NCI-H2171 treated with DMSO at 0.1 percent for 48 hours (cell line): ENCODE measurements at regions not wholly inside any gene's neighbourhood (a gene's known extent, or its start where the extent isn't known, plus 50 kb on each side); places are given as distances from the start of the nearest gene placed in this dataset.
"Not testable (repeated sequence)": the region's sequence is repeated elsewhere in the genome, so short reads cannot be mapped to it uniquely, and the experiment has no call there.

ENCODE experiments used
- DNase-seq: peaks from one replicate; lab custom pipeline; 2025; lab: John Stamatoyannopoulos, UW

DNA sequence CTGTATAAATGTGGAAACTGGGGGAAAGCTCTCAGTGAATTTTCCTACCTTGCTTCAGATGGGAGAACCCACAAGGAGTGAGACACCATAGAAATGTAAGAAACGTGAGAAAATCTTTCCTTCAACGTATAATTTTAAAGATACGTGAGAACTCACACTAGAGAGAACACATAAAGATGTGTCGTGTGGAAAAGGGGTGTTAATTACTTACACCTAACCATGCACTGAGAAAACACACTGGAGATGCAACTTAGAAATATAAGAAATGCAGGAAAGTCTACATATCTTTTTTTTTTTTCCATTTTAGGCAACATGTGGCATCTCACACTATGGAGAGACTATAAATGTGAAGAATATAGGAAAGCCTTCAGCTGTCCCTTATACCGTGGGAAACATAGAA is 352.9 kb upstream of the NETO1 start:
- no peak for DNase-seq

DNA sequence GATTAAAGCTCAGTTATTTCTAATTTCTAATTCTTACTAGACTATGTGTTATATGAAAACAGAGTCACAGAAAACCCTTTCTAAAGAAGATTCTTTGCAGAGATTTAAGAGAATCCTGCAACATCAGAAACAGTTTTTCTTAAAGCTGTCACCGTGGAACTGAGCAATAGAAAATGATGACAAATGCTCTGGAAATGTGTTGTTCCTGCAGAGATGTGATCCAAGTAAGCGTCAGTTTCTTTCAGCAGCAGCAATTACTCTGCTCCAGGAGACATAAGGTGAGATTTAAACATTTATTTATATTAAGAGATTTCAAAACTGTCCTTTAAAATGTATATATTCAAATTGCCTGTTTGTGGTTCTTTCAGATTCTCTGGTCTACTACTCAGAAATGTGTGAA is 350.5 kb upstream of the NETO1 start:
- no peak for DNase-seq

DNA sequence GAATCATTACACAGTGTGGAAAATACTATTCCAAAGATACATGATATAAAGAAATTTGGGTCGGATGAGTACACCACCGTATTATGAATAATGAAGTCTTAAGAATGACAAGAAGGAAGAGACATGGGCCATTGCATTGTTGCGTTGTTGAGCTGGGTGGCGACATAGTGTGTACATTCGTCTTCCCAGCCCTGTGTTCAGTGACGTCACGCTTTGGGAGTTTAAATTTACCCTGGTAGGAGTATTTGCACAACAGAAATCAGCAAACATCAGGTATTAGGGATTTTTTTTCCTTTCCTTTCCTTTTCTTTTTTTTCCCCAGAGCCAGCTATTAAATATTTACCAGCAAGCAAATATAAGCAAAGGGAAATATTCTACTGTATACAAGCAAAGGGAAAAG is 347.2 kb upstream of the NETO1 start:
- no peak for DNase-seq

DNA sequence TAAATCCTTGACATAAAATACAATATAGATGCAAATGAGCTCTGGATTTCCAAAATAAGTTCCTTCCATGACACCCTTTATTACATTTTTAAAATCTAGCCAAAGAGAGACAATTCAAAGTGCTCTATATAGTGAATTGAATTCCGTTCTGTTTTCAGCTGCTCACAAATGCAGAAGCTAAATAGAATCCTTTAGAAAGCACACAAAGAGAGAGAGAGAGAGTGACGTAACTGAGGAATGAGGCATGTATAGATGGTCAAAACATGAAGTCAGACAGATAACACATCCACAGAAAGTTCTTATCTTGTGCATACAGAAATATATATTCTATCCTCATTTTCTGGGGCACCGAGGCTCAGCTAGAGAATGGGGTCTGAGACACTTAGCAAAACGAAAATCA is 344.7 kb upstream of the NETO1 start:
- no peak for DNase-seq

DNA sequence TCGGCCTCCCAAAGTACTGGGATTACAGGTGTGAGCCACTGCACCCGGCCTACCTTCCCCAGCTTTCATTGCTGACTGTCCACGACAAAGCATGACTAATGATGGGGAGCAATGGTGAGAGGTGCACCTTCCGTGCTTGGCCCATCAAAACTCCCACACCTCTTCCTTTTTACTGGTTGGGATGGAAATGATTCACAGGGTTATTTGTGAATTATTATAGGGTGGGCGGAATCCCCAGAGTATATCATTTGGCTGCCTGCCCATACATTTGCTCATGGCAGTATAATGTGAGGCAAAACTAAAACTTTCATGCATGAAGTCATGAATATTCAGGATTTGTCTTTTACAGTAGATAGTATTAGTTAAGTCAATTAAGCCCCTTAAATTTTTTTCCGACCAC is 334.2 kb upstream of the NETO1 start:
- no peak for DNase-seq

DNA sequence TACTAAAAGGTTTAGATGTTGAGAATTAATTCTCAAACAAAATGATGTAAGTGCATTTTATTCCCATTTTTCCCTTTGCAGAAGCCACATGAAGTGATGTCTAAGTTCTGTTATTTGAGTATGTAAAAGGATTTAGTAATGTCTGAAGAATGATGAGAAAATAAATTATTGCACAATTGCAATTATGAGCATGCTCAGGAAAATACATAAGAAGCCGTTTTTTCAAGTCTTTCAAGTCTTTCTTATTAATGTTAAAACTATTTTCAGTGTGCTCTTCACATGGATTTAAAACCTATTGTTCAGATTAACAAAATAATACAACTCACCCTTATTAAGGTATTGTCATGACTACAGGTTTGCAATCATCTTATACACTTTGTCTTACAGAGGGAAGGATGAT is 331.4 kb upstream of the NETO1 start:
- no peak for DNase-seq

DNA sequence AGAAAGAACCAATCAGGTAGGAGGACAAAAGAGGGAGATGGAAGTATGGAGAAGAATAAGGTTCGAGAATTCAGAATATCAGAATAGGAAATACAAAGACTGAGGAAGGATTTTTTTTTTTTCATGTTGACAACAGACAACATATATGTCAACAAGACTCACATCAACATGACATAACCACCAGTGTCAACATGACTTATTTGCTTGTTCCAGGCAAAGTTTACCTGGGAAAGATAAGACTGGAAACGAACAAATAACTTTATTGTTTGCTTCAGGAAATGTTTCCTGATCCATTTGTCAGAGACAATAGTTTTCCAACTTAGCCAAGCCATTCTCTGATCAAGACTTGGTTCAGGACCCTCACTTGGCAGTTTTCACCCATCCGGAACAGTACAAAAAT is 321.9 kb upstream of the NETO1 start:
- DNase-seq = no peak

DNA sequence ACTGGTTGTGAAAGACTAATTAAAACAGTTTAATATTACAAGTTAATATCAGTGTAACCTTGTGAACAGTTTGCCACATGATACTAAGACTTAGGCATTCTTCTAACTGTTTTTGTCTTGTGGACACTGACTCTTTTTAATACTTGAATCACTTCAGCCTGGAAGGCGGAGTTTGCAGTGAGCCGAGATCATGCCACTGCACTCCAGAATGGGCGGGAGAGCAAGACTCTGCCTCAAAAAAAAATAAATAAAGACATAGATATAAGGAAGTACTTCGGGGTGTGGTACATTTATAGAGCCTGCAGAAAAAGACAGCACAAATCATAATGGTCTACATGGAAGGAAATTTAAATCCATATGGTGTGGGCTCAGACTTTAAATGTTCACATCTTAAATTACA is 300.4 kb upstream of the NETO1 start:
- no peak for DNase-seq

DNA sequence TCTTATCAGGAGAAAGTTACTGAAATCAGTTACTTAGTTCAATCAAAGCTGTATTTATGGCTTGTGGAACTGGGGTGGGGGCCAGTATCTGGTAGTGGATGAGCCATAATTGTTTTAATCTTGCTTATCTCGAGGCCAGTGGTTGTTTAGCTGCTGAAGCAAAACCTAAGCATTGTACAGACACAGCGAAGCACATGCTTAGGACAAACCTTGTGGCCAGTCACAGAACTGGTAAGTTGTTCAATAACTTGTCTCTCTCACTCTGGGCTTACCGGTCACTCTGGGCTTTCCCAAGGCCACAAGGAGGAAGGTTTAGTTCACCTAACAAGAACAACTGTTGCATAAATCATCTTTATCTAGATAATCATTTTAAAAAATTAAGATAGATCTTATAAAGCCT is 296.6 kb upstream of the NETO1 start:
- DNase-seq = no peak

DNA sequence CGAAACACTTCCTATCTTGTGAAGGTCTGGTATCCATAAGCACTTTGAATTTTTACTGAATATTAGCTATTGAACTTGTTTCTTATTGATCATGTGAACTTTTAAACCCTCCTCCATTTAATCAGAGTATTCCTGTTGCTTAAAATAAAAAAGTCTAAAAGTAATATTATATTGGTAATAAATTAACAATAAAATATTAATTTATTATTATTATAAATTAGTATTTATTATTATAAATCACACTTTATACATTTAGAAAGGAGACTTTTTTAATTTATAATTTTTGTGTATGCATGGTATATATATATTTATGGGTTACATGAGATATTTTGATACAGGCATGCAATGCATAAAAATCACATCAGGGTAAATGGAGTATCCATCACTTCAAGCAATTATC is 295.4 kb upstream of the NETO1 start:
- no peak for DNase-seq

DNA sequence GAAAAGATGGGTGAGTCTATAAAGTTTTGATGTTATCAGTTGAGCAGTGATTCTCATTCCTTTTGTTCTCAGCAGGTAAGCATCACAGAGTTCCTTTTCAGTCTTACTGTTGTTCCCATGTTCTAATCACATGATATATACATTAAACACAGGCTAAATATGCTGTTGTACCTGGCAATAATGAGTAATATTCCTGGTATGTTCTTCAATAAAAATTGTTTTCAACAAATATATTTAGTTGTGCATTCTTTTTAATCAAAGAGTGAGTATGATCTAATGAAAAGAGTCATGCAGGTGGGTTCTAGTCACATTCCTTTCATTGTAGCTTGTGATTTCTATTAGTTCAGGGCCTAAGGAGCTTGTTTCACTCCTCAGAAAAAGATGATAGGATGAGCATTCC is 288.3 kb upstream of the NETO1 start:
- DNase-seq = no peak

DNA sequence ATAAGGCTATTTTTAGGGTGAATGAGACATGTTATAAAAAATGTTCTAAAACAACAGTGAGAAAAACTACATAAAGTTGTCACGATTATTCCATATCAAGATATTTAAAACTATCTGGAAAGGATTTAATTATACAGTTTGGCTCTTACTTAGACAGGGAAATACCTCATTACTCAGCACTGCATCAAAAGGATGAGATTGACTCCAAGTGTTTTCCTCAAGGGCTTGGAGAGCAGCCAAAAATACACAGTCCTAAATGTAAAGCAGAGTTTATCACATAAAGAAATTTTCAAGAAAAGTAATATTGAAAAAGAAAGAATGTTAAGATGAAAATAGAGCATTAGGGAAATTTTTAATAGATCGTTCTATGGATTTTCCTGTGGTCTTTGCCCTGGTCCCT is 285.5 kb upstream of the NETO1 start:
- DNase-seq = no peak

DNA sequence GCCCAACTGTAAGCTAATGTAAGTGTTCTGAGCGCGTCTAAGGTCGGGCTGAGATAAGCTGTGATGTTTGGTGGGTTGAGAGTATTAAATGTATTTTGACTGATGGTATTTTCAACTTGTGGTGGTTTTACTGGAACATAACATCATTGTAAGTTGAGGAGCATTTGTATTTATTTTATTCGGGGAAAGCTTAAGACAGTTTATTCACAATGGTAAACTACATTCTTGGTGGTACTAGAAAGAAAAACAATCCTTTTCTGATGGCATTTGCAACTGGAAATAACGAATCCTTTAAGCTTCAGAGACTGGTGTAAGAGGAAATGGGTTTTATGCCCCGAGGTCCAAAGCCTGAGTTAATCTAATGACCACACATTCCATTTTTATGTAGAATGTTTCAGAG is 283.3 kb upstream of the NETO1 start:
- no peak for DNase-seq

DNA sequence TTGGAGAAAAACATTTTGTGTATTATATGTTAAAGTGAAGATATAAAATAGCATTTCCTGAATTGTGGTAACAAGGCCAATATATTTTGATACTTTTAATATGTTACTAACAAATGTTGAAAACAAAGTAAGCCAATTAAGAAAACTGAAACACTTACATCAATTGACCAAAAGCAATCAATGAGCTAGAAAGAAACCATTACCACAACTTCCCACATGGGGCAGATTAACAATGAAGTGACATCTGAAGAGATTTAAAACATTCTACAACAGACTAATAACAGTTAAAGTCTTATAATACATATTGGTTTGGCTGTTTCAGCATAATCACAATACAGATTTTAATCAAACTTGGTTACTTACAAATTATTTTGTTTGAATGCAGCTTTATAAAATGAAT is 282.4 kb upstream of the NETO1 start:
- DNase-seq = no peak

DNA sequence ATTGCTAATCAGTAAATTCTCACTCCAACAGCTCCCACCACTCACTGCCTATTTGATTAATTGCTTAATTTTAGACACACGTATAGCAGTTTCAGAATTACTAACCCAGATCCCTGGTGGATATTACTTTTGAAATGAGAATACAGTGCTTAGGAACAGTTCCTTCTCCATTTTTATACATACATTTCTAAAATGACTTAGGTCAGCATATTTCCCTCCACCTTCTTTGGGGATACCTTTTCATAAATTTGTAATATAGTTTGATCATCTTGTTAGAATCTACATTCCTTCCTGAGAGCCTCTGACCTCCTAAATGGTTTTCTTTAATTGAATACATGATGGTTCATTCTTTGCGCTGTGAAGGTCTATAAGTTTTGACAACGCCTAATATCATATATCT is 279.8 kb upstream of the NETO1 start:
- no peak for DNase-seq

DNA sequence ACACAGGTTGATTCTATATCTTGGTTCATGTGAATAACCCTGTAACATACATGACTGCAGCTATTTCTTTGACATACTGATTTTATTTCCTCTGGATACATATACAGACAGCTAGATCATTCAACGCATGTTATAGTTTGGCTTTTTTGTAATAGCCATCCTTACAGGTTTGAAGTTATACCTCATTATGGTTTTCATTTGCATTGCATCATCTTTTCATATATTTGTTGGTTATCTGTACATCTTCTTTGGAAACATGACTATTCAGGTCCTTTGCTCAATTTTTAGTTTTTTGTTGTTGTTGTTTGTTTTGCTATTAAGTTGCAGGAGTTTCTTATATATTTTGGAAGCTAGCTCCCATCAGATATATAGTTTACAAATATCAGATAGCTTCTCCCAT is 276.2 kb upstream of the NETO1 start:
- no peak for DNase-seq

DNA sequence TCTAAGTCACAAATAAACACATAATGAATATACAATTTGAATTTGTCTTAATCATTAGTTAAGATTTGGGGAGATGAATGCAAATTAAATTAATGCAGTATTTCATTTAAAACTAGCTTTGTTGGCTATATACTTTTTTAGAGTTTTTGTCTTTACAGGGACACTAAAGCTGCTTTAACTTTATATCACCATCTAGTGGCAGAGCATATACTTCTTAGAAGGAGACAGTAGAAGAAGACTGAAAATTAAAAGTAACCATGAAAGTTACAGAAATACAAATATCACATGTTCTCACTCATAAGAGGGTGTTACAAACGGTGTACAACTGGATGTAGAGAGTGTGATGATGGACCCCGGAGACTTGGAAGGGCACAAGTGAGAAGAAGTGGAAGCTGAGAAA is 268.3 kb upstream of the NETO1 start:
- peak; percentile 11 for DNase-seq

DNA sequence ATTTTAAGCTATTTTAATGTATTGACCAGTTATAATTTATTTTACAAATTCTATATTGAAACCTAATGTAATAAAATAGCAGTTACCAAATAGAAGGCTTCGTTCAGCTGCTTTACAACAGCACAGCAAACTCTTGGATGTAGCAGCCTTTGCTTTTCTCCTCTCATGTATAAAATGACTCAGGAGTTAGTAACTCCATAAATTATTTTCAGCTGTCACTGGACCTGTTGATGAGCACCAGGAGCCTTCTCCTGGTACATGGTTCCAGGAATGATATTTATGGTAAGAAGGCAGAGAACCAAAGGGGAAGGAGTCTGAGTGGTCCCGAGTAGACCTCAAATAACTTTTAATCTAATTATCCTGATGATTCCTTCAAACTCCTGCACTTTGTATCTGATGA is 256.4 kb upstream of the NETO1 start:
- no peak for DNase-seq

DNA sequence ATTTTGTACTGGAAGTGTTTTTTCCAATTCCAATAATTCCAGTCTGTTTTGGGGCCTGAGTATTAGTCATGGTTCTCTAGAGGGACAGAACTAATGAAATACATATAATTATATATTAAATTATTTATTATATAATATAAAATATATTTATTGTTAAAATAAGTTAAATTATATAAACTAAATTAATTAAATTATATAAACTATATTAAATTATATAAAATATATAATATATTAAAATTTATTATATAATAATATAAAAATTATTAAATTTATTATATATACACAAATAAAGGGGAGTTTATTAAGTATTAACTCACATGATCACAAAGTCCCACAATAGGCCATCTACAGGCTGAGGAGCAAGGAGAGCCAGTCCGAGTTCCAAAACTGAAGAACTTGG is 253.4 kb upstream of the NETO1 start:
- DNase-seq = no peak

DNA sequence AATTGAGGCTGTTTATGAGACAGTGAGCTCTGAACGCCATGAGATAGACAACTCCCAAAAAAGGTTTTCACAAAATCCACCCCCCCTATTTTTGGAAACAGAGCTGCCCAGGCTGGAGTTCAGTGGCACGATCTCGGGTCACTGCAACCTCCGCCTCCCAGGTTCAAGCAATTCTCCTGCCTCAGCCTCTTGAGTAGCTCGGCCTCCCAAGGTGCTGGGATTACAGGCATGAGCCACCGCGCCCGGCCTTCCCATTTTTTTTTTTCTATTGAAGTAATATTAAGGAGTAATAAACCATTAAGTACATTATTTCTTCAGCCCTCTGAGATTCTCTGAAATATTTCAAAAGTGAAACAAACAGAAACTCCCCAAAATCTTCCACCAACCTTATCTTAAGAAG is 252.8 kb upstream of the NETO1 start:
- no peak for DNase-seq

DNA sequence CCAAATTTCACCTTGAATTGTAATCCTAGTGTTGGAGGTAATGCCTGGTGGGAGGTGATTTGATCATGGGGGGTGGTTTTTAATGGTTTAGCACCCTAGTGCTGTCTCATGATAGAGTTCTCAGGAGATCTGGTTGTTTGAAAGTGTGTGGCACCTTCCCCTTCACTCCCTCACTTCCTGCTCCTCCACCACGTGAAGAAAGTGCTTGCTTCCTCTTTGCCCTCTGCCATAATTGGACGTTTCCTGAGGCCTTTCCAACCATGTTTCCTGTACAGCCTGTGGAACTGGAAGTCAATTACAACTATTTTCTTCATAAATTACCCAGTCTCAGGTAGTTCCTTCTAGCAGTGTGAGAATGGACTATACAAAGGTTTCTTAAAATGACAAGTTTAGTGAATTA is 251.8 kb upstream of the NETO1 start:
- DNase-seq = no peak

DNA sequence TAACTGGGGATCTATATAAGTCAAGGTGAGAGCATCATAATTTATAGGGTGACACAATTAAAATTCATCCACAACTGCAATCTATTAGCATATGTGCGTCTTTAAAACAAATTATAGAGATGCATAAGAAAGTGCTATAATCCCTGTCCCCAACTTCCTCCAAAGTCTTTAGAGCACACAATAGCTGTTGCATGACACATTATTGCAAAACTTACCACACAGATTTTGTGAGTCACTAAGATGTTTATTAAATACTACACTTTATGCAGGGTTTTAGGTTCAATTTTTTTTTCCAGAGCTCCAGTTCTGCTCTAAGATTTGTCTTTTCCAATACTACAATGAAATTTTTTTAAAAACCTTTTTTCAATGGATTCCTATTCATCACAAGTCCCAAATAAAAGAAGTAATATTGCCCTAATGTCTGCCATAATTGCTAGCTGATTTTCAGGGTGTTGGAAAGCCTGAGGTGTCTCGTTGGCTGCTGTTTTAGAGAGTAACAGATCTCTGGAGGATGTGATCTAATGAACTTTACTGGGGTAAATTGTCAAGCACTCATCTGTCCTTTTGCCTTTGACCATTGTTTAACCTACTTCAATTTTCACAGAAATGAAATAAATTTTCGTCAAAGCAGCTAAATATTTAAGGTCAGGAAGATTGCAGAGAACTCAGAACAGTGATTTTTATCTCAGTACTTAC is 250.5 kb upstream of the NETO1 start:
- no peak for DNase-seq

DNA sequence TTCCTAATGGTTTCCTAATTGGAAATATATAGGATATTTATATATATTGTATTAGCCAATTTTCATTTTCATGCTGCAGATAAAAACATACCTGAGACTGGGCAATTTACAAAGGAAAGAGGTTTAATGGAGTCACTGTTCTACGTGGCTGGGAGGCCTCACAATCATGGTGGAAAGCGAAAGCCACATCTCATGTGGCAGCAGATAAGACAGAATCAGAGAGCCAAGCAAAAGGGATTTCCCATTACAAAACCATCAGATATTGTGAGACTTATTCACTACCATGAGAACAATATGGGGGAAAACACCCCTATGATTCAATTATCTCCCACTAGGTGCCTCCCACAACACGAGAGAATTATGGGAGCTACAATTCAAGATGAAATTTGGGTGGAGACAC is 242.5 kb upstream of the NETO1 start:
- DNase-seq = no peak

DNA sequence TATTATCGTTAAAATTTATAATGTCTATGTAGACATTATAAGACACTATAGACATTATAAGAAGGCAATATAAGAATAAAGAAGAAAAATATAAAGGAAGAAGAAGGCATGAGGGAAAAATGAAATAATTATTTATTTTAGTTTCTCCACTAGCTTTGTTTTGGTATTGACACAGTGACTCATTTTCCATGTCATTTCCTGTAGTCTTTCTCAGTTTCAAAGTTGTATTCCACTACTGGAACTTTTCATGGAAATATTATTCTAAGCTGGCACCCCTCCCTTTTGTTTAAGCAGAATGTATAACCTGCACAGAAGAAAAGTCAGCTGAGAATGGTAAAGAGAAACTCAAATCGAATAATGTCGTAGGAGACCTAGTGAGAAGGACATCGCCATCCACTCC is 234.2 kb upstream of the NETO1 start:
- no peak for DNase-seq

DNA sequence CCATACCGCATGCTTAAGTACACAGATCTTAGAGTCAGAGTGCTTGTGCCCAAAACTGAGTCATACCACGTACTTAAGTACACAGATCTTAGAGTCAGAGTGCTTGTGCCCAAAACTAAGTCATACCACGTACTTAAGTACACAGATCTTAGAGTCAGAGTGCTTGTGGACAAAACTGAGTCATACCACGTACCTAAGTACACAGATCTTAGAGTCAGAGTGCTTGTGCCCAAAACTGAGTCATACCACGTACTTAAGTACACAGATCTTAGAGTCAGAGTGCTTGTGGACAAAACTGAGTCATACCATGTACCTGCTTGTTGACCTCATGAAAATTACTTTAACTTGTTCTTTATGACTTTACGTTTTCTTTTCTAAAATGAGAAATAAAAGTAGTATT is 233.7 kb upstream of the NETO1 start:
- not testable (repeated sequence) for DNase-seq
